ENCODE measurements at regions not wholly inside any gene's neighbourhood (a gene's known extent, or its start where the extent isn't known, plus 50 kb on each side); places are given as distances from the start of the nearest gene placed in this dataset.

- TF ChIP-seq CTCF (IDR thresholded peaks at IDR 0.05; ENCODE audit: extremely low read depth, missing control alignments): no peak
- no peak for DNase-seq (ENCODE audit: low spot score)
These were observed 58.6 kb upstream of the DOCK10 start for GRCh38 chr2:225100856-225101294.

GRCh38 chr2:225100269-225100668 is 58.0 kb upstream of the DOCK10 start:
- no peak for DNase-seq (ENCODE audit: low spot score)
- no peak for TF ChIP-seq CTCF (IDR thresholded peaks at IDR 0.05; ENCODE audit: extremely low read depth, missing control alignments)

- TF ChIP-seq CTCF (IDR thresholded peaks at IDR 0.05; ENCODE audit: extremely low read depth, missing control alignments): no peak
- no peak for DNase-seq (ENCODE audit: low spot score)
These were observed 54.8 kb upstream of the DOCK10 start for GRCh38 chr2:225097035-225097434.
